A673 (cell line): ENCODE measurements at regions not wholly inside any gene's neighbourhood (a gene's known extent, or its start where the extent isn't known, plus 50 kb on each side); places are given as distances from the start of the nearest gene placed in this dataset.

Experiments used
- EZH2 ChIP-seq: fragments of 200-600 bp; sonication (generic); IDR thresholded peaks from 2 replicates; pipeline ENCODE4 v1.6.1; 2017; ENCODE audit warnings: borderline replicate concordance, low read depth, mild to moderate bottlenecking, mixed read lengths, antibody characterized with exemption, low read length; ENCODE audit not compliant: poor library complexity, severe bottlenecking
- TF ChIP-seq, protein P1 (sequence below): fragments of 300-800, 200-600 bp; sonication (generic); conservative IDR thresholded peaks from 2 replicates; pipeline ENCODE4 v1.5.1; 2017; ENCODE audit warnings: low read depth, mild to moderate bottlenecking, antibody characterized with exemption, low read length, moderate library complexity, mixed read lengths

DNA sequence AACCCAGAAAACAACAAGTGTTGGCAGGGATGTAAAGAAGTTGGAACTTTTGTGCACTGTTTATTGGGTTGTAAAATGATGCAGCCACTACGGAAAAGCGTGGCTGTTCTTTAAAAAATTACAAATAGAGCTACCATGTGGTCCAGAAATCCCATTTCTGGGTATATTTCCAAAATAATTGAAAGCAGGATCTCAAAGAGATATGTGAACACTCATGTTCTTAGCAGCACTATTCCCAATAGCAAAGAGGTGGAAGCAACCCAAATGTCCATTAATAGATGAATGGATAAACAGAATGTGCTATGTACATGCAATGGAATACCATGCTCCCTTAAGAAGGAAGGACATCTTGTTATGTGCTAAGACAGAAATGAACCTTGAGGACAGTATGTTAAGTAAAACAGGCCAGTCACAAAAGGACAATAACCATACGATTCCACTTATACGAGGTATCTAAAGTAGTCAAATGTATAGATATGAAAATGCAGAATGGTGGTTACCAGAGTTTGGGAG is 249.5 kb downstream of the PHLDA1 start:
- TF ChIP-seq, protein P1, sequence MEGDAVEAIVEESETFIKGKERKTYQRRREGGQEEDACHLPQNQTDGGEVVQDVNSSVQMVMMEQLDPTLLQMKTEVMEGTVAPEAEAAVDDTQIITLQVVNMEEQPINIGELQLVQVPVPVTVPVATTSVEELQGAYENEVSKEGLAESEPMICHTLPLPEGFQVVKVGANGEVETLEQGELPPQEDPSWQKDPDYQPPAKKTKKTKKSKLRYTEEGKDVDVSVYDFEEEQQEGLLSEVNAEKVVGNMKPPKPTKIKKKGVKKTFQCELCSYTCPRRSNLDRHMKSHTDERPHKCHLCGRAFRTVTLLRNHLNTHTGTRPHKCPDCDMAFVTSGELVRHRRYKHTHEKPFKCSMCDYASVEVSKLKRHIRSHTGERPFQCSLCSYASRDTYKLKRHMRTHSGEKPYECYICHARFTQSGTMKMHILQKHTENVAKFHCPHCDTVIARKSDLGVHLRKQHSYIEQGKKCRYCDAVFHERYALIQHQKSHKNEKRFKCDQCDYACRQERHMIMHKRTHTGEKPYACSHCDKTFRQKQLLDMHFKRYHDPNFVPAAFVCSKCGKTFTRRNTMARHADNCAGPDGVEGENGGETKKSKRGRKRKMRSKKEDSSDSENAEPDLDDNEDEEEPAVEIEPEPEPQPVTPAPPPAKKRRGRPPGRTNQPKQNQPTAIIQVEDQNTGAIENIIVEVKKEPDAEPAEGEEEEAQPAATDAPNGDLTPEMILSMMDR = no peak
- no peak for TF ChIP-seq EZH2
